ENCODE measurements at regions not wholly inside any gene's neighbourhood (a gene's known extent, or its start where the extent isn't known, plus 50 kb on each side); places are given as distances from the start of the nearest gene placed in this dataset.

DNA sequence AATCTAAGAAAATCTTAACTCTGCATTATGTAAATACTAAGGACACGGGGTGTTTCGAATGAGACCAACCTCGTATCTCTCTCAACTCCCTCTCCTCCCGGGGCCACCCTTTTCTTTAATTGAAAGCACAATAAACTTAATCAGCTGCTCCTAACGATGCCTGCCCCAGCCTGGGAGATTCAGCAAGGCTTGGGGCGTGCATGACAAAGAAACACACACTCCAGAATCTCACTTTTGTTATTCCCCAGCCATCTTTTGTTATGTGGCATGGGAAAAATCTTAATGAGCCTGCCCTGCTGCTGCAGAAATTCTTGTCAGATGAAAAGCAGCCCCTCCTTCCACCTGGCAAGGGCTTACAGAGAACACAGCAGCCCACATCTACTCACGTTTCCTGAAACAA lies 117.4 kb downstream of the TTLL2 start:
- no peak overlapping the region for H3K9ac ChIP-seq
- H3F3A ChIP-seq (replicated peaks; ENCODE audit: insufficient read depth), result no peaks in the 10 kb centered on the region
- H4K20me1 ChIP-seq (ENCODE audit: insufficient read depth), result no peaks in the 10 kb centered on the region
- no peaks in the 10 kb centered on the region for H3K27me3 ChIP-seq (ENCODE audit: insufficient read depth)
- H3K4me3 ChIP-seq (ENCODE audit: low read depth in 2 of 2, low read length in 1 of 2), result no peak overlapping the region
- ChIA-PET CTCF (no interaction called here), POLR2A (no interaction called here)
- no peak overlapping the region for H3K4me2 ChIP-seq
- no peaks in the 10 kb centered on the region; a peak in 1 of 4 replicates for H3K4me1 ChIP-seq (ENCODE audit: control insufficient read depth in 1 of 2, insufficient read depth in 2 of 2, low read depth in 1 of 2, low read length in 1 of 2)
- TF ChIP-seq EP300 (IDR thresholded peaks at IDR 0.05; ENCODE audit: borderline replicate concordance in 1 of 2, low read depth in 1 of 2, low read length in 1 of 2) (no peak), NFIC (IDR thresholded peaks at IDR 0.05; ENCODE audit: borderline replicate concordance) (no peak), ELF1 (IDR thresholded peaks at IDR 0.05) (no peak), FOXJ3 (CRISPR knock-in tag; IDR thresholded peaks at IDR 0.05) (no peak), RAD21 (IDR thresholded peaks at IDR 0.05; ENCODE audit: low read length) (no peak), POLR2AphosphoS5 (IDR thresholded peaks at IDR 0.05; ENCODE audit: low read depth, low read length) (no peak), MEF2A (IDR thresholded peaks at IDR 0.05; ENCODE audit: borderline replicate concordance, low read depth) (no peak), MXI1 (IDR thresholded peaks at IDR 0.05; ENCODE audit: low read depth, low read length) (no peak), YY1 (IDR thresholded peaks at IDR 0.05; ENCODE audit: low read depth) (no peak), TAF1 (IDR thresholded peaks at IDR 0.05; ENCODE audit: borderline replicate concordance, low read depth, low read length) (no peak), RCOR1 (IDR thresholded peaks at IDR 0.05; ENCODE audit: low read length) (no peak), GABPA (IDR thresholded peaks at IDR 0.05; ENCODE audit: low read depth) (no peak)
- TF ChIP-seq, protein P1, sequence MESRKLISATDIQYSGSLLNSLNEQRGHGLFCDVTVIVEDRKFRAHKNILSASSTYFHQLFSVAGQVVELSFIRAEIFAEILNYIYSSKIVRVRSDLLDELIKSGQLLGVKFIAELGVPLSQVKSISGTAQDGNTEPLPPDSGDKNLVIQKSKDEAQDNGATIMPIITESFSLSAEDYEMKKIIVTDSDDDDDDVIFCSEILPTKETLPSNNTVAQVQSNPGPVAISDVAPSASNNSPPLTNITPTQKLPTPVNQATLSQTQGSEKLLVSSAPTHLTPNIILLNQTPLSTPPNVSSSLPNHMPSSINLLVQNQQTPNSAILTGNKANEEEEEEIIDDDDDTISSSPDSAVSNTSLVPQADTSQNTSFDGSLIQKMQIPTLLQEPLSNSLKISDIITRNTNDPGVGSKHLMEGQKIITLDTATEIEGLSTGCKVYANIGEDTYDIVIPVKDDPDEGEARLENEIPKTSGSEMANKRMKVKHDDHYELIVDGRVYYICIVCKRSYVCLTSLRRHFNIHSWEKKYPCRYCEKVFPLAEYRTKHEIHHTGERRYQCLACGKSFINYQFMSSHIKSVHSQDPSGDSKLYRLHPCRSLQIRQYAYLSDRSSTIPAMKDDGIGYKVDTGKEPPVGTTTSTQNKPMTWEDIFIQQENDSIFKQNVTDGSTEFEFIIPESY (IDR thresholded peaks at IDR 0.05; ENCODE audit: borderline replicate concordance, low read depth), result no peak
- TF ChIP-seq, protein P2, sequence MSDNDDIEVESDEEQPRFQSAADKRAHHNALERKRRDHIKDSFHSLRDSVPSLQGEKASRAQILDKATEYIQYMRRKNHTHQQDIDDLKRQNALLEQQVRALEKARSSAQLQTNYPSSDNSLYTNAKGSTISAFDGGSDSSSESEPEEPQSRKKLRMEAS (IDR thresholded peaks at IDR 0.05; ENCODE audit: low read depth), result no peak
- TF ChIP-seq, protein P3, sequence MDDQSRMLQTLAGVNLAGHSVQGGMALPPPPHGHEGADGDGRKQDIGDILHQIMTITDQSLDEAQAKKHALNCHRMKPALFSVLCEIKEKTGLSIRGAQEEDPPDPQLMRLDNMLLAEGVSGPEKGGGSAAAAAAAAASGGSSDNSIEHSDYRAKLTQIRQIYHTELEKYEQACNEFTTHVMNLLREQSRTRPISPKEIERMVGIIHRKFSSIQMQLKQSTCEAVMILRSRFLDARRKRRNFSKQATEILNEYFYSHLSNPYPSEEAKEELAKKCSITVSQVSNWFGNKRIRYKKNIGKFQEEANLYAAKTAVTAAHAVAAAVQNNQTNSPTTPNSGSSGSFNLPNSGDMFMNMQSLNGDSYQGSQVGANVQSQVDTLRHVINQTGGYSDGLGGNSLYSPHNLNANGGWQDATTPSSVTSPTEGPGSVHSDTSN (IDR thresholded peaks at IDR 0.05), result no peak
- H3K9me2 ChIP-seq, result no peaks in the 10 kb centered on the region
- H3K9me3 ChIP-seq, result 0 out of 2 replicates have a peak, but pooled peaks cover 3% of the 10 kb centered on the region
- H3K27ac ChIP-seq (ENCODE audit: low read depth in 2 of 2, low read length in 1 of 2), result no peak overlapping the region
- no peaks in the 10 kb centered on the region for H3K79me2 ChIP-seq (ENCODE audit: insufficient read depth)
- no peak overlapping the region for H2AFZ ChIP-seq (ENCODE audit: low read depth)
- no peaks in the 10 kb centered on the region for H3K36me3 ChIP-seq (replicated peaks in 1 of 2; ENCODE audit: control insufficient read depth in 1 of 2, insufficient read depth in 2 of 2, low read length in 1 of 2)
- WGBS (ENCODE audit: low lambda C conversion rate), result 37% methylated on average over 7 of the region's 7 CpGs
- peak; percentile 23 for DNase-seq

Data from SK-N-SH (cell line).